CD14-positive monocyte (primary cell): ENCODE measurements at regions not wholly inside any gene's neighbourhood (a gene's known extent, or its start where the extent isn't known, plus 50 kb on each side); places are given as distances from the start of the nearest gene placed in this dataset.
"Not testable (repeated sequence)": the region's sequence is repeated elsewhere in the genome, so short reads cannot be mapped to it uniquely, and the experiment has no call there.

Experiments used
- DNase-seq, 3 donors: peaks; one replicate each; pipeline ENCODE4 v3.0.0-alpha.2; 2011 to 2022
- H2AFZ ChIP-seq: 2 replicates; pipeline ENCODE4 v1.6.0; 2012; ENCODE audit warnings: mild to moderate bottlenecking, low read depth, low read length, inconsistent platforms; ENCODE audit not compliant: insufficient read depth, poor library complexity, severe bottlenecking
- H3K27ac ChIP-seq, 2 donors: 1 replicate in 1 of 2; 2 replicates in 1 of 2; pipeline ENCODE4 v1.5.1; 2012 to 2013; ENCODE audit warnings: low read length in 2 of 2, control low read depth in 1 of 2, inconsistent platforms in 1 of 2, low read depth in 1 of 2, mild to moderate bottlenecking in 1 of 2
- H3K27me3 ChIP-seq, 2 donors: one replicate each; pipeline versions ENCODE4 v1.6.0 to v1.6.1; 2011 to 2013; ENCODE audit warnings: low read length in 2 of 2; ENCODE audit not compliant: control insufficient read depth in 2 of 2, insufficient read depth in 2 of 2
- H3K36me3 ChIP-seq, 2 donors: replicated peaks in 1 of 2; 1 replicate in 1 of 2; 2 replicates in 1 of 2; pipeline versions ENCODE4 v1.5.1 to v1.6.1; 2012 to 2013; ENCODE audit warnings: low read length in 2 of 2, control low read depth in 1 of 2, inconsistent platforms in 1 of 2, mild to moderate bottlenecking in 1 of 2; ENCODE audit not compliant: insufficient read depth in 2 of 2, control insufficient read depth in 1 of 2
- H3K4me1 ChIP-seq, 2 donors: 1 replicate in 1 of 2; 2 replicates in 1 of 2; pipeline versions ENCODE4 v1.5.1 to v1.6.1; 2012 to 2013; ENCODE audit warnings: low read length in 2 of 2, control low read depth in 1 of 2, inconsistent platforms in 1 of 2, mild to moderate bottlenecking in 1 of 2, moderate library complexity in 1 of 2; ENCODE audit not compliant: insufficient read depth in 2 of 2, control insufficient read depth in 1 of 2
- H3K4me2 ChIP-seq: replicated peaks from 2 replicates; pipeline ENCODE3; 2012; ENCODE audit warnings: low read length, moderate library complexity, mild to moderate bottlenecking; ENCODE audit not compliant: poor library complexity, severe bottlenecking; ENCODE audit errors: extremely low read depth
- H3K4me3 ChIP-seq, 3 experiments: fragments of 200-600 bp in 1 of 3; sonication (generic) in 1 of 3; replicated peaks in 1 of 3; 1 replicate in 2 of 3; 2 replicates in 1 of 3; pipeline ENCODE4 v1.5.1; 2011 to 2013; ENCODE audit warnings: low read length in 3 of 3, mild to moderate bottlenecking in 3 of 3, control low read depth in 2 of 3, low read depth in 2 of 3, inconsistent platforms in 1 of 3, moderate library complexity in 1 of 3
- H3K79me2 ChIP-seq: 2 replicates; pipeline ENCODE4 v1.6.0; 2012; ENCODE audit warnings: mild to moderate bottlenecking, control low read depth, inconsistent platforms, low read length, moderate library complexity; ENCODE audit not compliant: insufficient read depth
- H3K9ac ChIP-seq: 2 replicates; pipeline ENCODE4 v1.6.0; 2017; ENCODE audit warnings: low read length, mild to moderate bottlenecking; ENCODE audit not compliant: insufficient read depth, poor library complexity, severe bottlenecking
- H3K9me3 ChIP-seq, 2 donors: replicated peaks in 1 of 2; 1 replicate in 1 of 2; 2 replicates in 1 of 2; pipeline versions ENCODE4 v1.5.1 to v1.6.1; 2012 to 2013; ENCODE audit warnings: low read length in 2 of 2, control low read depth in 1 of 2; ENCODE audit not compliant: control insufficient read depth in 1 of 2, insufficient read depth in 1 of 2
- H4K20me1 ChIP-seq: 2 replicates; pipeline ENCODE4 v1.6.0; 2012; ENCODE audit warnings: mild to moderate bottlenecking, low read length, control low read depth, moderate library complexity; ENCODE audit not compliant: insufficient read depth
- H3K27ac Mint-ChIP-seq, 7 donors: one replicate each; pipeline ENCODE4 v1.8.0; 2020; ENCODE audit warnings: mild to moderate bottlenecking in 7 of 7, mixed read lengths in 7 of 7, moderate library complexity in 6 of 7, inconsistent platforms in 2 of 7
- H3K27me3 Mint-ChIP-seq, 3 donors: one replicate each; pipeline ENCODE4 v1.8.0; 2021 to 2022; ENCODE audit warnings: low read depth in 3 of 3, mild to moderate bottlenecking in 3 of 3, mixed read lengths in 3 of 3, moderate library complexity in 3 of 3, inconsistent platforms in 1 of 3
- H3K36me3 Mint-ChIP-seq, 2 donors: one replicate each; pipeline ENCODE4 v1.8.0; 2020; ENCODE audit warnings: mixed read lengths in 2 of 2, inconsistent platforms in 1 of 2, mild to moderate bottlenecking in 1 of 2
- H3K4me1 Mint-ChIP-seq: one replicate; pipeline ENCODE4 v1.8.0; 2020; ENCODE audit warnings: mild to moderate bottlenecking, mixed read lengths
- H3K4me3 Mint-ChIP-seq, 2 donors: one replicate each; pipeline ENCODE4 v1.8.0; 2020; ENCODE audit warnings: mild to moderate bottlenecking in 2 of 2, mixed read lengths in 2 of 2, moderate library complexity in 1 of 2
- H3K9me3 Mint-ChIP-seq, 7 donors: one replicate each; pipeline ENCODE4 v1.8.0; 2020 to 2022; ENCODE audit warnings: mixed read lengths in 7 of 7, mild to moderate bottlenecking in 6 of 7, moderate library complexity in 6 of 7, inconsistent platforms in 2 of 7
- WGBS: methylation state at CpG from one replicate; pipeline ENCODE4 v1.1.5; 2013; ENCODE audit warnings: missing lambda C conversion rate; ENCODE audit not compliant: insufficient coverage; 5-methylcytosine and 5-hydroxymethylcytosine counted together
- intact Hi-C, 2 donors: fragments of 100-400 bp; cut with micrococcal nuclease; formaldehyde crosslinking; loops; one replicate each; pipeline versions ENCODE4 v1.15.0 to v1.15.1; 2023
- TF ChIP-seq, protein P1 (sequence below): fragments of 200-600 bp; IDR thresholded peaks from one replicate; pipeline ENCODE4 v1.8.0; 2022; ENCODE audit warnings: antibody characterized with exemption, mild to moderate bottlenecking

- DNase-seq, result no peak
Measured at GRCh38 chr20:43384101-43384940, 73.4 kb upstream of the SRSF6 start.

GRCh38 chr20:43383026-43383795, 74.5 kb upstream of the SRSF6 start:
- Histone ChIP-seq H3K36me3 (no peaks in the 10 kb centered on the region), H3K4me2 (no peak overlapping the region), H3K9me3 (peaks cover 0 to 13% of the 10 kb centered on the region in 2 donors), H2AFZ (no peak overlapping the region), H3K4me3 (no peak overlapping the region), H3K27me3 (peaks cover 0 to 2% of the 10 kb centered on the region in 2 donors), H4K20me1 (no peaks in the 10 kb centered on the region), H3K4me1 (no peaks in the 10 kb centered on the region), H3K79me2 (no peaks in the 10 kb centered on the region), H3K27ac (no peak overlapping the region), H3K9ac (no peak overlapping the region)
- Mint-ChIP-seq H3K9me3 (peaks cover 2 to 24% (median 9%) of the 10 kb centered on the region in 7 donors), H3K4me3 (no peak overlapping the region), H3K36me3 (no peaks in the 10 kb centered on the region), H3K27ac (no peak overlapping the region), H3K27me3 (peaks cover 0 to 9% (median 3%) of the 10 kb centered on the region in 3 donors), H3K4me1 (peaks cover 3% of the 10 kb centered on the region)
- 100% methylated on average over 1 of the region's 8 CpGs for WGBS
- intact Hi-C loops, result no loop called here
- TF ChIP-seq, protein P1, sequence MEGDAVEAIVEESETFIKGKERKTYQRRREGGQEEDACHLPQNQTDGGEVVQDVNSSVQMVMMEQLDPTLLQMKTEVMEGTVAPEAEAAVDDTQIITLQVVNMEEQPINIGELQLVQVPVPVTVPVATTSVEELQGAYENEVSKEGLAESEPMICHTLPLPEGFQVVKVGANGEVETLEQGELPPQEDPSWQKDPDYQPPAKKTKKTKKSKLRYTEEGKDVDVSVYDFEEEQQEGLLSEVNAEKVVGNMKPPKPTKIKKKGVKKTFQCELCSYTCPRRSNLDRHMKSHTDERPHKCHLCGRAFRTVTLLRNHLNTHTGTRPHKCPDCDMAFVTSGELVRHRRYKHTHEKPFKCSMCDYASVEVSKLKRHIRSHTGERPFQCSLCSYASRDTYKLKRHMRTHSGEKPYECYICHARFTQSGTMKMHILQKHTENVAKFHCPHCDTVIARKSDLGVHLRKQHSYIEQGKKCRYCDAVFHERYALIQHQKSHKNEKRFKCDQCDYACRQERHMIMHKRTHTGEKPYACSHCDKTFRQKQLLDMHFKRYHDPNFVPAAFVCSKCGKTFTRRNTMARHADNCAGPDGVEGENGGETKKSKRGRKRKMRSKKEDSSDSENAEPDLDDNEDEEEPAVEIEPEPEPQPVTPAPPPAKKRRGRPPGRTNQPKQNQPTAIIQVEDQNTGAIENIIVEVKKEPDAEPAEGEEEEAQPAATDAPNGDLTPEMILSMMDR, result no peak
- DNase-seq, result no peak

More at GRCh38 chr20:43384101-43384940, 73.4 kb upstream of the SRSF6 start:
- Mint-ChIP-seq H3K36me3 (no peaks in the 10 kb centered on the region), H3K9me3 (peaks cover 2 to 24% (median 10%) of the 10 kb centered on the region in 7 donors), H3K27me3 (peaks cover 0 to 18% (median 3%) of the 10 kb centered on the region in 3 donors), H3K4me3 (no peak overlapping the region), H3K4me1 (peaks cover 3% of the 10 kb centered on the region), H3K27ac (no peak overlapping the region)
- Histone ChIP-seq H3K4me3 (no peak overlapping the region), H2AFZ (no peak overlapping the region), H3K27me3 (peaks cover 0 to 2% of the 10 kb centered on the region in 2 donors), H3K36me3 (no peaks in the 10 kb centered on the region), H3K4me1 (no peaks in the 10 kb centered on the region), H3K79me2 (no peaks in the 10 kb centered on the region), H3K27ac (no peak overlapping the region), H3K9me3 (peaks cover 0 to 13% of the 10 kb centered on the region in 2 donors), H3K9ac (no peak overlapping the region), H4K20me1 (no peaks in the 10 kb centered on the region), H3K4me2 (no peak overlapping the region)
- intact Hi-C loops, result no loop called here
- WGBS, result 73% methylated on average over 5 of the region's 14 CpGs
- TF ChIP-seq, protein P1, result no peak

DNA sequence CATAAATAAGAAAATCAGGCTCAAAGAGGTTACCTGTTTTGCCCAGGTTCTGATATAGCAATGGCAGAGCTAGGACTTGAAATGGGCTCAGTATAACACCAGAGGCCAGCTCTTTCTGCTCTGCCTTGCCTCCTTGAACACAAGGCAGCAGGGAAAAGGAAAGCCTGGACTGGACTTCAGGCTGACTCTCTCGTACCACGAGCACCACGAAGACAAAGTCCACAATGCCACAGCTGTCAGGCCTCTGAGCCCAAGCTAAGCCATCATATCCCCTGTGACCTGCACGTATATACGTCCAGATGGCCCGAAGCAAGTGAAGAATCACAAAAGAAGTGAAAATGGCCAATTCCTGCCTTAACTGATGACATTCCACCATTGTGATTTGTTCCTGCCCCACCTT, 75.6 kb upstream of the SRSF6 start:
- H3K4me1 Mint-ChIP-seq, H3K27ac ChIP-seq, H3K27me3 ChIP-seq, H3K36me3 ChIP-seq, H3K27me3 Mint-ChIP-seq, H3K4me2 ChIP-seq, H3K27ac Mint-ChIP-seq, H3K4me3 Mint-ChIP-seq, H3K4me1 ChIP-seq, H2AFZ ChIP-seq, H3K4me3 ChIP-seq, H3K9ac ChIP-seq, intact Hi-C loops, DNase-seq, H4K20me1 ChIP-seq, H3K36me3 Mint-ChIP-seq, H3K79me2 ChIP-seq: not testable (repeated sequence)
- H3K9me3 Mint-ChIP-seq, result peaks cover 0 to 24% (median 9%) of the 10 kb centered on the region in 7 donors
- WGBS, result 93% methylated on average over 6 of the region's 6 CpGs
- H3K9me3 ChIP-seq, result peaks cover 0 to 13% of the 10 kb centered on the region in 2 donors
